ENCODE measurements at regions not wholly inside any gene's neighbourhood (a gene's known extent, or its start where the extent isn't known, plus 50 kb on each side); places are given as distances from the start of the nearest gene placed in this dataset.

DNA sequence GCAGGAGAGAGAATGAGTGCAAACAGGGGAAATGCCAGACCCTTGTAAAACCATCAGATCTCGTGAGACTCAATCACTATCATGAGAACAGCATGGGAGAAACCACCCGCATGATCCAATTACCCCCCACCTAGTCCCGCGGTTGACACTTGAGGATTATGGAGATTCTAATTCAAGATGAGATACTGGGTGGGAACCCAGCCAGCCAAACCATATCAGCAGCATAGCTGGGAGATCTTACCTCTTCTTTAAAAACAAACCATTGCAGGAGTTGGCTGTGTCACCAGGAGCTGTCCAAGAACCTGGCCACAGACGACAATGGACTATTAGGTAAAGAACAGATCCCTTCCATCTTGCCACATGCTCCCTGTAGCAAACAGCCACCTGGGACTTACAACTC, 422.7 kb downstream of the MATN1 start:
- Mint-ChIP-seq H3K4me3 (ENCODE audit: unreplicated experiment) (no peak overlapping the region), H3K9me3 (ENCODE audit: low read depth) (peaks cover 12% of the 10 kb centered on the region)

DNA sequence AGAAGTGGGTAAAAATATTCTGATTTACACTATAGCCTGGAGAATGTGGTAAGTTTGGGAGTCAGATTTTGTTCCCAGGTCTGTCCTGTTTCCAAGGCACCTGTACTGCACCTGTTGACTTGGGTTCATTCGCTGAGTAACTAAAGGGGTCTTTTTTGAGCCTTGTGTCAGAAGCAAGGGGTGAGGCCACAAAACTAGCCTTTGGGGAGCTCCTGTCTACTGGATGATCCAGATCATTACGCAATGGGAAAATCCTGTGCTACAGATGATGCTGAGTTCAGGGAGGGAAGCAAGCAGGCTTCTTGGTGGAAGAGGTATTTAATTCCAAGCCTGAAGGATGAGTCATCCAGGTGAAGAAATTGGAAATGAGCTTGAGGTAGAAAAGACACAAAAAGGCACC, 424.0 kb downstream of the MATN1 start:
- Mint-ChIP-seq H3K4me1 (ENCODE audit: low read depth) (no peaks in the 10 kb centered on the region), H3K9me3 (ENCODE audit: low read depth) (peaks cover 12% of the 10 kb centered on the region), H3K4me3 (ENCODE audit: unreplicated experiment) (no peak overlapping the region), H3K36me3 (ENCODE audit: low read depth) (no peaks in the 10 kb centered on the region), H3K27me3 (ENCODE audit: low read depth) (peaks cover 18% of the 10 kb centered on the region), H3K27ac (ENCODE audit: unreplicated experiment) (no peak overlapping the region)
- TF ChIP-seq, protein P1, sequence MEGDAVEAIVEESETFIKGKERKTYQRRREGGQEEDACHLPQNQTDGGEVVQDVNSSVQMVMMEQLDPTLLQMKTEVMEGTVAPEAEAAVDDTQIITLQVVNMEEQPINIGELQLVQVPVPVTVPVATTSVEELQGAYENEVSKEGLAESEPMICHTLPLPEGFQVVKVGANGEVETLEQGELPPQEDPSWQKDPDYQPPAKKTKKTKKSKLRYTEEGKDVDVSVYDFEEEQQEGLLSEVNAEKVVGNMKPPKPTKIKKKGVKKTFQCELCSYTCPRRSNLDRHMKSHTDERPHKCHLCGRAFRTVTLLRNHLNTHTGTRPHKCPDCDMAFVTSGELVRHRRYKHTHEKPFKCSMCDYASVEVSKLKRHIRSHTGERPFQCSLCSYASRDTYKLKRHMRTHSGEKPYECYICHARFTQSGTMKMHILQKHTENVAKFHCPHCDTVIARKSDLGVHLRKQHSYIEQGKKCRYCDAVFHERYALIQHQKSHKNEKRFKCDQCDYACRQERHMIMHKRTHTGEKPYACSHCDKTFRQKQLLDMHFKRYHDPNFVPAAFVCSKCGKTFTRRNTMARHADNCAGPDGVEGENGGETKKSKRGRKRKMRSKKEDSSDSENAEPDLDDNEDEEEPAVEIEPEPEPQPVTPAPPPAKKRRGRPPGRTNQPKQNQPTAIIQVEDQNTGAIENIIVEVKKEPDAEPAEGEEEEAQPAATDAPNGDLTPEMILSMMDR (IDR thresholded peaks at IDR 0.05), result no peak
- DNase-seq (ENCODE audit: low spot score), result no peak

More for the DNA sequence above, 422.7 kb downstream of the MATN1 start:
- Mint-ChIP-seq H3K27me3 (ENCODE audit: low read depth) (peaks cover 16% of the 10 kb centered on the region), H3K27ac (ENCODE audit: unreplicated experiment) (no peak overlapping the region), H3K4me1 (ENCODE audit: low read depth) (no peaks in the 10 kb centered on the region), H3K36me3 (ENCODE audit: low read depth) (no peaks in the 10 kb centered on the region)
- DNase-seq (ENCODE audit: low spot score), result no peak
- TF ChIP-seq, protein P1 (IDR thresholded peaks at IDR 0.05), result no peak

DNA sequence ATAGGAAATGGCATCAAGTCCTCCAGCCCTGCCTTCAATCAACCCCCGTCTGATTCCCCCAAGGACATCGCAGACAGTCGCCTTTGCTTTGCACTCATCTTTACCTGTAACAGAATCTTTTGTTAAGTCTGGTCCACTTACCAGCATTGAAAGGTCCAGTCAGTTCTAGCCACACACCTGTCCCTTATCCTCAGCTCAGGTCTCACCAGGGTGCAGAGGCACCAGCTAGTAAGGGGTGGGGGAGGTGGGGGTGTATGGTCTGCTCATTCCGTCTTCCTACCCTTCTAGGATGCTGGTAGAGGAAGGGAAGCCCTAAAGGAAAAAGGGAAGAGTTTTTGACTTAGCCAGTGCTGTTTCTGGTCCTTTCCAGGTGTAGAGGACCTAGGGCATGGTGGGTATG, 427.7 kb downstream of the MATN1 start:
- H3K4me3 Mint-ChIP-seq (ENCODE audit: unreplicated experiment), result no peak overlapping the region
- H3K36me3 Mint-ChIP-seq (ENCODE audit: low read depth), result no peaks in the 10 kb centered on the region
- TF ChIP-seq, protein P1 (IDR thresholded peaks at IDR 0.05), result no peak
- H3K9me3 Mint-ChIP-seq (ENCODE audit: low read depth), result peaks cover 17% of the 10 kb centered on the region
- H3K4me1 Mint-ChIP-seq (ENCODE audit: low read depth), result no peaks in the 10 kb centered on the region
- peak; percentile 17 for DNase-seq (ENCODE audit: low spot score)
- H3K27ac Mint-ChIP-seq (ENCODE audit: unreplicated experiment), result no peak overlapping the region
- peaks cover 31% of the 10 kb centered on the region for H3K27me3 Mint-ChIP-seq (ENCODE audit: low read depth)

DNA sequence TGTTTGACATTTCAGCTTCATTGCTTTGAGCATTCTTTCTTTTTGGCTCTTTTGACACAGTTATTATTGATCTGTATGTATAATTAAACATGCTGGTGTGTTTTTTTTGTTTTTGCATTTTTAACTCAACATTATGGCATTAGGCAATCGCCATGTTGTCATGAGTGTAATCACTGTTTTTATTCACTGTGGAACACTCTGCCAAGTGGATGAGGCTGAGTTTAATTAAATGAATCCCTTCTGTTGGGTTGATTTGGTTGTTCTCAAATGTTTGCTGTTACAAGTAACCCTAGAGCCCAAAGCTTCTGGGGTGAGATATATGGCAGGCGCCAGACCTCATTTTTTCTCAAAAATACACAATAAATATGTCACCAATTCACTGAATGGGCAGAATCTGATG, 428.1 kb downstream of the MATN1 start:
- TF ChIP-seq, protein P1 (IDR thresholded peaks at IDR 0.05), result no peak
- Mint-ChIP-seq H3K9me3 (ENCODE audit: low read depth) (peaks cover 17% of the 10 kb centered on the region), H3K36me3 (ENCODE audit: low read depth) (no peaks in the 10 kb centered on the region), H3K27ac (ENCODE audit: unreplicated experiment) (no peak overlapping the region), H3K4me3 (ENCODE audit: unreplicated experiment) (no peak overlapping the region), H3K27me3 (ENCODE audit: low read depth) (peaks cover 33% of the 10 kb centered on the region), H3K4me1 (ENCODE audit: low read depth) (no peaks in the 10 kb centered on the region)
- DNase-seq (ENCODE audit: low spot score), result no peak

DNA sequence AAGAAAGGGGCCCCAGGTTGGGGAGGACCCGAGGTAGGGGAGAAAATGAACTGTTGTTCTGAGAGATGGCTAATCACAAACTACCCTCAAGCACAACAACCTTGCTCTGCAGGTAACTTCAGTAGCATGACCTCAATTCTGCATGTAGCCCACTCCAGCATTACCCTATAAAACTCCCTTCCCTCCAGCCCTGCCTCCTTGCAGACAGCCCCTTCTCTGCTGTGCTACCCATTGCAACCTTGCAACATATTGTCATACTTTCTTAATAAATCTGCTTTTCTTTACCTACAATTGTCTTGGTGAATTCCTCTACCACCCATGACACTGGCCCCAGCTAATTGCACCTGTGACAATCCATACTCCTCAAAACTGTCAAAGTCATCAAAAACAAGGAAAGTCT, 428.9 kb downstream of the MATN1 start:
- TF ChIP-seq, protein P1 (IDR thresholded peaks at IDR 0.05), result no peak
- Mint-ChIP-seq H3K9me3 (ENCODE audit: low read depth) (peaks cover 17% of the 10 kb centered on the region), H3K4me3 (ENCODE audit: unreplicated experiment) (no peak overlapping the region), H3K4me1 (ENCODE audit: low read depth) (no peaks in the 10 kb centered on the region), H3K36me3 (ENCODE audit: low read depth) (no peaks in the 10 kb centered on the region), H3K27ac (ENCODE audit: unreplicated experiment) (no peak overlapping the region), H3K27me3 (ENCODE audit: low read depth) (peaks cover 33% of the 10 kb centered on the region)
- DNase-seq (ENCODE audit: low spot score), result no peak
